H1 (cell line): ENCODE measurements at regions not wholly inside any gene's neighbourhood (a gene's known extent, or its start where the extent isn't known, plus 50 kb on each side); places are given as distances from the start of the nearest gene placed in this dataset.

Experiments used
- CEBPB ChIP-seq: IDR thresholded peaks from 2 replicates; pipeline ENCODE4 v1.6.1; 2012; ENCODE audit warnings: low read depth, low read length
- EZH2 ChIP-seq: fragments of 200-600 bp; sonication (generic); IDR thresholded peaks from 2 replicates; pipeline ENCODE4 v1.7.1; 2012; ENCODE audit warnings: low read depth, mild to moderate bottlenecking, moderate library complexity, low read length, inconsistent platforms; ENCODE audit not compliant: severe bottlenecking
- POLR2A ChIP-seq, 2 experiments: IDR thresholded peaks; 1 replicate in 1 of 2; 2 replicates in 1 of 2; pipeline ENCODE4 v1.6.1; 2011; ENCODE audit warnings: low read depth in 2 of 2, low read length in 2 of 2, mild to moderate bottlenecking in 2 of 2; ENCODE audit errors: control extremely low read depth in 1 of 2
- TF ChIP-seq, protein P1 (sequence below): IDR thresholded peaks from 2 replicates; pipeline ENCODE4 v1.6.1; 2012; ENCODE audit warnings: inconsistent platforms

DNA sequence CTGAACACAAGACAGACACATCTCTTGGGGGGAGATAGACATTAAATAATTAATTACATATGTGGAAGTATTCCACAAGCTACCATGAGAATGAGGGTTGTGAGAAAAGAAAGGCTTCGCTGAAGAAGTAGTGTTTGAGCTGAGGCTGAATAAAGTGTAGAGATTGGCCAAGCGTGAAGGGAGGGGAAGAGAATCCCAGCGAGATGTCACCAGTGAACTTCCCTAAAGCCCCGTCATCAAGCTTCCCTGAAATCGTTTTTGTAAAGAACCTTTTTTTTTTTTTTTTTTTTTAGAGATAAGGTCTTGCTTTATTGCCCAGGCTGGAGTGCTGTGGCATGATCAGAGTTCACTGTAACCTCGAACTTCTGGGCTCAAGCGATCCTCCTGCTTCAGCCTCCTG, 235.2 kb downstream of the KCNRG start:
- TF ChIP-seq POLR2A (IDR thresholded peaks at IDR 0.05; ENCODE audit: control extremely low read depth in 1 of 2, low read depth in 2 of 2, low read length in 2 of 2) (no peak), EZH2 (no peak), CEBPB (no peak)
- TF ChIP-seq, protein P1, sequence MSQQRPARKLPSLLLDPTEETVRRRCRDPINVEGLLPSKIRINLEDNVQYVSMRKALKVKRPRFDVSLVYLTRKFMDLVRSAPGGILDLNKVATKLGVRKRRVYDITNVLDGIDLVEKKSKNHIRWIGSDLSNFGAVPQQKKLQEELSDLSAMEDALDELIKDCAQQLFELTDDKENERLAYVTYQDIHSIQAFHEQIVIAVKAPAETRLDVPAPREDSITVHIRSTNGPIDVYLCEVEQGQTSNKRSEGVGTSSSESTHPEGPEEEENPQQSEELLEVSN = no peak
